ENCODE measurements at regions not wholly inside any gene's neighbourhood (a gene's known extent, or its start where the extent isn't known, plus 50 kb on each side); places are given as distances from the start of the nearest gene placed in this dataset.

GRCh38 chr20:57111028-57111373, 155.4 kb downstream of the BMP7 start:
- TF ChIP-seq CTCF (IDR thresholded peaks at IDR 0.05), result no peak
- no peak for TF ChIP-seq ZFX (IDR thresholded peaks at IDR 0.05; ENCODE audit: borderline replicate concordance)

Data from 22Rv1 (cell line).